Esophagus squamous epithelium (tissue), 5 donors: ENCODE measurements at regions not wholly inside any gene's neighbourhood (a gene's known extent, or its start where the extent isn't known, plus 50 kb on each side); places are given as distances from the start of the nearest gene placed in this dataset.

Experiments used
- DNase-seq: peaks from one replicate; lab custom pipeline; 2025; lab: John Stamatoyannopoulos, UW
- H3K27ac ChIP-seq, 4 donors: fragments of 200-600 bp; sonication (generic); one replicate each; pipeline ENCODE4 v1.5.1; 2016 to 2019; ENCODE audit warnings: mild to moderate bottlenecking in 1 of 4
- H3K27me3 ChIP-seq, 4 donors: fragments of 200-600 bp; sonication (generic); 1 replicate in 3 of 4; 2 replicates in 1 of 4; pipeline versions ENCODE4 v1.5.1 to v1.6.0; 2017 to 2021; ENCODE audit warnings: antibody characterized with exemption in 1 of 4
- H3K36me3 ChIP-seq, 3 donors: fragments of 200-600 bp; sonication (generic); one replicate each; pipeline ENCODE4 v1.5.1; 2016 to 2019
- H3K4me1 ChIP-seq, 3 donors: fragments of 200-600 bp; sonication (generic); one replicate each; pipeline ENCODE4 v1.5.1; 2017 to 2019
- H3K4me3 ChIP-seq, 4 donors: fragments of 200-600 bp; sonication (generic); 1 replicate in 3 of 4; 2 replicates in 1 of 4; pipeline ENCODE4 v1.5.1; 2016 to 2019; ENCODE audit warnings: mild to moderate bottlenecking in 2 of 4, moderate library complexity in 1 of 4
- H3K9me3 ChIP-seq, 3 donors: fragments of 200-600 bp; sonication (generic); one replicate each; pipeline ENCODE4 v1.5.1; 2016 to 2019
- POLR2A ChIP-seq, 4 donors: fragments of 450-650 bp; IDR thresholded peaks; one replicate each; pipeline ENCODE4 v1.6.1; 2017; ENCODE audit warnings: antibody characterized with exemption in 4 of 4, mild to moderate bottlenecking in 4 of 4, moderate library complexity in 3 of 4
- WGBS, 2 donors: methylation state at CpG; one replicate each; pipeline ENCODE4 v1.1.5; 2018; 5-methylcytosine and 5-hydroxymethylcytosine counted together
- intact Hi-C: fragments of 100-400 bp; cut with DNase I; formaldehyde crosslinking; loops from one replicate; pipeline ENCODE4 v1.15.0; 2022
- TF ChIP-seq, protein P1 (sequence below), 6 experiments: fragments of 450-650 bp in 4 of 6; fragments of 200-600 bp in 2 of 6; sonication (generic) in 2 of 6; IDR thresholded peaks; one replicate each; pipeline ENCODE4 v1.5.1; 2016 to 2019; ENCODE audit warnings: antibody characterized with exemption in 6 of 6, mild to moderate bottlenecking in 4 of 6, moderate library complexity in 4 of 6
- donor health status: DM: yes; HTN: yes; CAD: no.

GRCh38 chr1:204754821-204755220, 69.3 kb upstream of the LRRN2 start:
- intact Hi-C loops, result no loop called here
- TF ChIP-seq, protein P1, sequence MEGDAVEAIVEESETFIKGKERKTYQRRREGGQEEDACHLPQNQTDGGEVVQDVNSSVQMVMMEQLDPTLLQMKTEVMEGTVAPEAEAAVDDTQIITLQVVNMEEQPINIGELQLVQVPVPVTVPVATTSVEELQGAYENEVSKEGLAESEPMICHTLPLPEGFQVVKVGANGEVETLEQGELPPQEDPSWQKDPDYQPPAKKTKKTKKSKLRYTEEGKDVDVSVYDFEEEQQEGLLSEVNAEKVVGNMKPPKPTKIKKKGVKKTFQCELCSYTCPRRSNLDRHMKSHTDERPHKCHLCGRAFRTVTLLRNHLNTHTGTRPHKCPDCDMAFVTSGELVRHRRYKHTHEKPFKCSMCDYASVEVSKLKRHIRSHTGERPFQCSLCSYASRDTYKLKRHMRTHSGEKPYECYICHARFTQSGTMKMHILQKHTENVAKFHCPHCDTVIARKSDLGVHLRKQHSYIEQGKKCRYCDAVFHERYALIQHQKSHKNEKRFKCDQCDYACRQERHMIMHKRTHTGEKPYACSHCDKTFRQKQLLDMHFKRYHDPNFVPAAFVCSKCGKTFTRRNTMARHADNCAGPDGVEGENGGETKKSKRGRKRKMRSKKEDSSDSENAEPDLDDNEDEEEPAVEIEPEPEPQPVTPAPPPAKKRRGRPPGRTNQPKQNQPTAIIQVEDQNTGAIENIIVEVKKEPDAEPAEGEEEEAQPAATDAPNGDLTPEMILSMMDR (IDR thresholded peaks at IDR 0.05), result no peak
- TF ChIP-seq POLR2A (IDR thresholded peaks at IDR 0.05), result no peak
- peaks cover 0 to 73% (median 0%) of the 10 kb centered on the region in 4 donors for H3K27me3 ChIP-seq
- H3K9me3 ChIP-seq, result no peaks in the 10 kb centered on the region
- no peaks in the 10 kb centered on the region for H3K36me3 ChIP-seq
- H3K4me1 ChIP-seq, result peaks cover 0 to 11% (median 0%) of the 10 kb centered on the region in 3 donors
- no peak for DNase-seq
- H3K4me3 ChIP-seq, result no peak overlapping the region
- no peak overlapping the region for H3K27ac ChIP-seq
- 86 to 88% methylated on average over 5 of the region's 6 CpGs for WGBS, 2 donors

DNA sequence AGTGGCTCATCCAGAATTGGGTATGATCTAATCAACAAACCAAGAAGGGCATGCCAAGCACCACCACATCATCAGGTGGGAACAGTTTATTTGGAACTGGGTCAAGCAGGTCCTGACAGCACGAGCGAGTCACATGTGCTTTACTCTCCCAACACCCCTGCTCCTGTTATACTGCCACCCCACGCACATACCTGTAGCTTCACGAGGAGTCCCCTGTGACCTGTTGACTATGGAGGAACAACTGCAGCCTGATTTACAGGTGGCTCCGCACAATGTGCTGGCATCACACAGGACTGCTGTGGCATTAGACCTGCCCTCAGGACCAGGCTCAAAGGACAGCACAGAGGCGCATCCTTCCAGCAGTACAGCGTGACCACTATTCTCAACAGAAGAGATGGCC, 70.8 kb upstream of the LRRN2 start:
- Histone ChIP-seq H3K27me3 (peaks cover 0 to 68% (median 0%) of the 10 kb centered on the region in 4 donors), H3K4me3 (no peak overlapping the region), H3K4me1 (peaks cover 0 to 11% (median 0%) of the 10 kb centered on the region in 3 donors), H3K27ac (no peak overlapping the region), H3K36me3 (no peaks in the 10 kb centered on the region), H3K9me3 (no peaks in the 10 kb centered on the region)
- DNase-seq, result no peak
- intact Hi-C loops, result no loop called here
- TF ChIP-seq, protein P1 (IDR thresholded peaks at IDR 0.05), result no peak
- TF ChIP-seq POLR2A (IDR thresholded peaks at IDR 0.05), result no peak
- WGBS, 2 donors, result 79 to 95% methylated on average over 4 to 6 of the region's 7 CpGs

DNA sequence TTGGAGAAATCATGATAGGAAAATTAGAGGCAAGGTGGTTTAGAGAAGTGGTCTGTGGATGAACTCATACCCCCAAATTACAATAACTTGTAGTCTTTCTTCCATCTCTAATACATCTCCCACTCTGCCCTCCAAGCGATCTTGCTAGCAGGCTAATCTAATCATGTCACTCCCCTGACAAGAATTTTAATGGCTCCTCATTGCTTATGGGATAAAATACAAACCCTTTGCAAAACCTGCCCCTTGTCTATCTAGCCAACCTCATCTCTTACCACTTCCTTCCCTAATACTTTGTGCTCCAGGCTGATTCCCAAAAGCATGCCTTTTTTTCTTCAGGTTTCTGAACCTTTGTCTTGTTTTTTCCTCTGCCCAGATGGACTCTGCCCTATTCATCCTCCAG, 71.3 kb upstream of the LRRN2 start:
- H3K9me3 ChIP-seq, result no peaks in the 10 kb centered on the region
- no peak overlapping the region for H3K27ac ChIP-seq
- no peaks in the 10 kb centered on the region for H3K36me3 ChIP-seq
- DNase-seq, result no peak
- peaks cover 0 to 69% (median 0%) of the 10 kb centered on the region in 4 donors for H3K27me3 ChIP-seq
- TF ChIP-seq POLR2A (IDR thresholded peaks at IDR 0.05), result no peak
- TF ChIP-seq, protein P1 (IDR thresholded peaks at IDR 0.05), result no peak
- no peak overlapping the region for H3K4me3 ChIP-seq
- H3K4me1 ChIP-seq, result peaks cover 0 to 6% (median 0%) of the 10 kb centered on the region in 3 donors
- intact Hi-C loops, result no loop called here
- WGBS, 2 donors, result 68 to 78% methylated on average over 1 of the region's 1 CpG

GRCh38 chr1:204758601-204759000, 73.1 kb upstream of the LRRN2 start:
- Histone ChIP-seq H3K9me3 (peaks cover 0 to 6% (median 5%) of the 10 kb centered on the region in 3 donors), H3K27me3 (peaks cover 0 to 69% (median 0%) of the 10 kb centered on the region in 4 donors)

DNA sequence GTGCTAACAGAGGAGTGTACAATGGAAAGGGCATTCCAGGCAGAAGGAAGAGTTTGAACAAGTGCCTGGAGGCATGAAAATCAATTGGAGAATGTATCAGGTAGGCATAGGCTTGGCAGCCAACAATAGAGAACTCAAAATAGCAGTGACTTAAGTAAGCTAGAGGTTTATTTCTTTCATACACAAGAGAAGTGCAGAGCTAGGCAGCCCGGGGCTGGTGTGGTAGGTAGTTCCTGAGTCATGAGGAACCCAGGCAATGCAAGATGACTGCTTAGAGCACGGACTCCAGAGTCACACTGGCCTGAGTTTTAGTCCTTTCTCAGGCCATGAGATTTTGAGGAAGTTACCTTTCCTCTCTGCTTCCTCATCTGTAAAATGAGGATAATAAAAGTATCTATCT, 74.8 kb upstream of the LRRN2 start:
- intact Hi-C loops, result no loop called here
- H3K27ac ChIP-seq, result no peak overlapping the region

More at GRCh38 chr1:204758601-204759000, 73.1 kb upstream of the LRRN2 start:
- TF ChIP-seq, protein P1 (IDR thresholded peaks at IDR 0.05), result no peak
- no peak for TF ChIP-seq POLR2A (IDR thresholded peaks at IDR 0.05)
- no peak overlapping the region for H3K4me3 ChIP-seq
- no peaks in the 10 kb centered on the region for H3K36me3 ChIP-seq
- no peak overlapping the region for H3K27ac ChIP-seq
- WGBS, 2 donors, result 50 to 69% methylated on average over 2 of the region's 2 CpGs
- H3K4me1 ChIP-seq, result peaks cover 0 to 3% (median under 1%) of the 10 kb centered on the region in 3 donors
- DNase-seq, result no peak
- intact Hi-C loops, result no loop called here

More for the DNA sequence above, 74.8 kb upstream of the LRRN2 start:
- WGBS, 2 donors, result 38 to 42% methylated on average over 2 of the region's 2 CpGs
- no peak for TF ChIP-seq POLR2A (IDR thresholded peaks at IDR 0.05)
- TF ChIP-seq, protein P1 (IDR thresholded peaks at IDR 0.05), result no peak
- DNase-seq, result no peak
- Histone ChIP-seq H3K4me1 (peaks cover 4 to 10% (median 7%) of the 10 kb centered on the region in 3 donors), H3K9me3 (peaks cover 0 to 6% (median 5%) of the 10 kb centered on the region in 3 donors), H3K36me3 (no peaks in the 10 kb centered on the region), H3K27me3 (peaks cover 0 to 62% (median 0%) of the 10 kb centered on the region in 4 donors), H3K4me3 (no peak overlapping the region)
